ENCODE measurements at regions not wholly inside any gene's neighbourhood (a gene's known extent, or its start where the extent isn't known, plus 50 kb on each side); places are given as distances from the start of the nearest gene placed in this dataset.
A peak's percentile ranks its signal among the peaks of the same experiment; 100 is the strongest.

DNA sequence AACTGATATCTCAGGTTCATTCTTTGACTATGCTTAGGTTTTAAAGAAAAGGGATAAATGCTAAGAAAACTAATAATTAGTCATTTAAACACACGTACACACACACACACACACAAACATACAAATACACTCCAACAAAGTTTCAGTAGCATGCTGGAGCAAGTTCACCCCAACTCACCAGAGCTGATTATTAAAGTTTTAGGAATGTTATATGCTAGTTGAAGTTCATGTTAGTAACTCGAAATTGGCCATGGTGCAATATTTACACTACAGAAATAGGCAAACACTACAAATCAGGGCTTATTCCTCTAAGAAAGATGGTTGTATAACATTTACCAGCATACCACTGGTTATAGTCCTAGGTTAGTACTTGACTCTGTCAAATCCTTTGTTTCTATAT, 384.0 kb upstream of the DIPK2B start:
- Histone ChIP-seq H3K4me1 (no peaks in the 10 kb centered on the region), H3K36me3 (no peaks in the 10 kb centered on the region), H3K27me3 (no peaks in the 10 kb centered on the region), H3K27ac (no peak overlapping the region), H3K4me3 (no peak overlapping the region), H3K9me3 (no peaks in the 10 kb centered on the region)
- ATAC-seq = peak; percentile 38
- no peak for DNase-seq
- intact Hi-C loops (cut with DNase I) = no loop called here
- TF ChIP-seq, protein P1, sequence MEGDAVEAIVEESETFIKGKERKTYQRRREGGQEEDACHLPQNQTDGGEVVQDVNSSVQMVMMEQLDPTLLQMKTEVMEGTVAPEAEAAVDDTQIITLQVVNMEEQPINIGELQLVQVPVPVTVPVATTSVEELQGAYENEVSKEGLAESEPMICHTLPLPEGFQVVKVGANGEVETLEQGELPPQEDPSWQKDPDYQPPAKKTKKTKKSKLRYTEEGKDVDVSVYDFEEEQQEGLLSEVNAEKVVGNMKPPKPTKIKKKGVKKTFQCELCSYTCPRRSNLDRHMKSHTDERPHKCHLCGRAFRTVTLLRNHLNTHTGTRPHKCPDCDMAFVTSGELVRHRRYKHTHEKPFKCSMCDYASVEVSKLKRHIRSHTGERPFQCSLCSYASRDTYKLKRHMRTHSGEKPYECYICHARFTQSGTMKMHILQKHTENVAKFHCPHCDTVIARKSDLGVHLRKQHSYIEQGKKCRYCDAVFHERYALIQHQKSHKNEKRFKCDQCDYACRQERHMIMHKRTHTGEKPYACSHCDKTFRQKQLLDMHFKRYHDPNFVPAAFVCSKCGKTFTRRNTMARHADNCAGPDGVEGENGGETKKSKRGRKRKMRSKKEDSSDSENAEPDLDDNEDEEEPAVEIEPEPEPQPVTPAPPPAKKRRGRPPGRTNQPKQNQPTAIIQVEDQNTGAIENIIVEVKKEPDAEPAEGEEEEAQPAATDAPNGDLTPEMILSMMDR (IDR thresholded peaks at IDR 0.05) = no peak

DNA sequence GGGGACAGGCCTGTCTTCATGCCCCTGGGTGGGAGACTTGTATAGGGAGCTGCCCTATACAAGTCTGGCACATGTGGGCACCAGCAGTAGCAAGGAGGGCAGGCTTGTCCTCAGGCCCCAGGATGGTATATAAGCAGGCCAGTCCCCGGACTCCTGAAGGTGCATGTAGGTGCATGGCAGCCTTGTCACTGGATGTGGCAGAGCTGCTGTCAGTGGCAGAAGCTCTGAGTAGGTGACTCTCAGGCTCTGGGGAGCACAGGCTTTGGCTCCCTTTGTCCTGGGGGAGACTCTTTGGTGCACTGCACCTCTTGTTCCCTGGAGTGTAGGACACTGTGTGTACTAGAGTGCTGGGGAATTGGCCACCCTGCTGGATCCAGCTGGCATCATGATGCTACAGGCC, 376.7 kb upstream of the DIPK2B start:
- TF ChIP-seq, protein P1 (IDR thresholded peaks at IDR 0.05) = no peak
- Histone ChIP-seq H3K4me3 (no peak overlapping the region), H3K9me3 (no peaks in the 10 kb centered on the region), H3K36me3 (no peaks in the 10 kb centered on the region), H3K27me3 (no peaks in the 10 kb centered on the region), H3K4me1 (no peaks in the 10 kb centered on the region), H3K27ac (no peak overlapping the region)
- intact Hi-C loops (cut with DNase I) = no loop called here
- ATAC-seq = no peak
- no peak for DNase-seq

DNA sequence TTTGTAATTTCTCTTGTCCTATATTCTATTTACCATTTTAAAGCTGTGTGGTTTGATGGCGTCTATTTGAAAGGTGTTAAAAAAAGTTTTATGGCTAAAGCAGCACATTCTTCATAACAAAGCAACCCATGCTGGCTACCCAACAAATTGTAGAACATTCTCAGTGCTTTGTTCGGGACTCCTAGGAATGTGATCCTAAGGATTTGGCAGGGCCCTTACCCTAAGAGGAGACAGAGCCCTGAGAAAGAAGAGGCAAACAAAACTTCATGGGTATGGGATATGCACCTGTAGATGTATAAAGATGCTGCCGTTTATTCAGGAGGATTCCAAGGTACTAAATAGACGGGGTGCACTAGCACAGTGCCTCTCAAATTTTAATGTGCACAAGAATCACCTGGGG, 370.8 kb upstream of the DIPK2B start:
- intact Hi-C loops (cut with DNase I) = no loop called here
- ATAC-seq (no peak), DNase-seq (no peak)
- Histone ChIP-seq H3K27me3 (no peaks in the 10 kb centered on the region), H3K9me3 (no peaks in the 10 kb centered on the region), H3K27ac (no peak overlapping the region), H3K4me3 (no peak overlapping the region), H3K4me1 (no peaks in the 10 kb centered on the region), H3K36me3 (no peaks in the 10 kb centered on the region)
- TF ChIP-seq, protein P1 (IDR thresholded peaks at IDR 0.05) = no peak

DNA sequence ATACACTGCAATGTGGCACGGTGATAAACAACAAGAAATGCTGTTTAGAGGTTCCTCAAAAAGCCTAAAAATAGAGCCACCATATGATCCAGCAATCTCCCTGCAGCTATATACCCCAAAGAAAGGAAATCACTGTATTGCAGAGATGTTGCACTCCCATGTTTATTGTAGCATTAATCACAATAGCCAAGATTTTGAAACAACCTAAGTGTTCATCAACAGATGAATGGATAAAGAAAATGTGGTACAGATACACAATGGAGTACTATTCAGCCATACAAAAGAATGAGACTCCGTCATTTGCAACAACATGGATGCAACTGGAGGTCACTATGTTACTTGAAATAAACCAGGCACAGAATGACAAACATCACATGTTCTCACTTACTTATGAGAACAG, 365.8 kb upstream of the DIPK2B start:
- TF ChIP-seq, protein P1 (IDR thresholded peaks at IDR 0.05) = no peak
- H3K9me3 ChIP-seq = no peaks in the 10 kb centered on the region
- intact Hi-C loops (cut with DNase I) = no loop called here
- H3K36me3 ChIP-seq = no peaks in the 10 kb centered on the region
- no peak overlapping the region for H3K27ac ChIP-seq
- DNase-seq (no peak), ATAC-seq (no peak)
- H3K4me1 ChIP-seq = no peaks in the 10 kb centered on the region
- no peaks in the 10 kb centered on the region for H3K27me3 ChIP-seq
- no peak overlapping the region for H3K4me3 ChIP-seq

DNA sequence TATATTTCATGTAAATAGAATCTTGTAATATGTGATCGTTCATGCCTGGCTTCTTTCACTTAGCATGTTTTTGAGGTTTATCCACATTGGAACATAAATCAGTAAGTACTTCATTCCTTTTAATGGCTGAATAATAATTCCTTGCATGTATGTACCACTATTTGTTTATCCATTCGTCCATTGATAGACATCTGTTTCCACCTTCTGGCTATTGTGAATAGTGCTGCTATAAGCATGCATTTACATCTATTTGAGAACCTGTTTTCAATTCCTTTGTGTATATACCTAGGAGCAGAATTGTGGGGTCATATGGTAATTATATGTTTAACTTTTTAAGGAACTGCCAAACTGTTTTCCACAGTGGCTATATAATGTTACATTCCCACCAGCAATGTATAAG, 356.7 kb upstream of the DIPK2B start:
- no peak overlapping the region for H3K27ac ChIP-seq
- ATAC-seq = no peak
- no peaks in the 10 kb centered on the region for H3K4me1 ChIP-seq
- intact Hi-C loops (cut with DNase I) = no loop called here
- no peaks in the 10 kb centered on the region for H3K9me3 ChIP-seq
- H3K27me3 ChIP-seq = no peaks in the 10 kb centered on the region
- H3K4me3 ChIP-seq = no peak overlapping the region
- TF ChIP-seq, protein P1 (IDR thresholded peaks at IDR 0.05) = no peak
- no peaks in the 10 kb centered on the region for H3K36me3 ChIP-seq
- no peak for DNase-seq

DNA sequence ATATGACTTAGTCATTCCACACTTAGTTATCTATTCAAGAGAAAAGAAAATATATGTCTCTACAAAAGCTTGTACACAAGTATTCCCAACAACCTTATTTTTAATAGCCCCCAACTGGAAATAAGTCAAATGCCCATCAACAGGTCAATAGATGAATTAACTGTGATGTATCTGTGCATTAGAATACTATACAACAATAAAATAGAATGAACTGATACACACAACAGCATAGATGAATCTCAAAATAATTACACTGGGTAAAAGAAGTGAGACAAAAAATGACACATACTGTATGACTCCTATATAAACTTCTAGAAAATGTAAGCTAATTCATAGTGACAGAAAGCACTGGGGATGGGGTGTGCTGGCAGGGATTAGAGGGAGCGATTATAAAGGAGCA, 354.1 kb upstream of the DIPK2B start:
- no peaks in the 10 kb centered on the region for H3K4me1 ChIP-seq
- H3K9me3 ChIP-seq = no peaks in the 10 kb centered on the region
- no peak for DNase-seq
- intact Hi-C loops (cut with DNase I) = no loop called here
- H3K36me3 ChIP-seq = no peaks in the 10 kb centered on the region
- no peak overlapping the region for H3K4me3 ChIP-seq
- H3K27me3 ChIP-seq = no peaks in the 10 kb centered on the region
- TF ChIP-seq, protein P1 (IDR thresholded peaks at IDR 0.05) = no peak
- H3K27ac ChIP-seq = no peak overlapping the region
- no peak for ATAC-seq

Measured in upper lobe of right lung (tissue), 1 donor.